Rectal smooth muscle tissue (tissue), 1 donor: ENCODE measurements at regions not wholly inside any gene's neighbourhood (a gene's known extent, or its start where the extent isn't known, plus 50 kb on each side); places are given as distances from the start of the nearest gene placed in this dataset.
A peak's percentile ranks its signal among the peaks of the same experiment; 100 is the strongest.
"Not testable (repeated sequence)": the region's sequence is repeated elsewhere in the genome, so short reads cannot be mapped to it uniquely, and the experiment has no call there.

Source experiments
- H3K27ac ChIP-seq: one replicate; pipeline ENCODE4 v1.7.0; 2013; ENCODE audit warnings: low read depth, low read length, inconsistent platforms
- H3K27me3 ChIP-seq: one replicate; pipeline ENCODE4 v1.7.0; 2013; ENCODE audit warnings: low read length; ENCODE audit not compliant: control insufficient read depth, insufficient read depth
- H3K36me3 ChIP-seq: one replicate; pipeline ENCODE4 v1.7.0; 2013; ENCODE audit warnings: low read length; ENCODE audit not compliant: control insufficient read depth, insufficient read depth
- H3K4me1 ChIP-seq: one replicate; pipeline ENCODE4 v1.7.0; 2013; ENCODE audit warnings: low read length; ENCODE audit not compliant: control insufficient read depth, insufficient read depth
- H3K4me3 ChIP-seq: one replicate; pipeline ENCODE4 v1.7.0; 2013; ENCODE audit warnings: low read length
- H3K9ac ChIP-seq: one replicate; pipeline ENCODE4 v1.7.0; 2013; ENCODE audit warnings: low read length

- Histone ChIP-seq H3K4me1 (no peaks in the 10 kb centered on the region), H3K9ac (no peak overlapping the region), H3K36me3 (no peaks in the 10 kb centered on the region), H3K27me3 (no peaks in the 10 kb centered on the region), H3K27ac (no peak overlapping the region), H3K4me3 (no peak overlapping the region)
Measured at GRCh38 chr1:96552451-96552850, 169.1 kb upstream of the PTBP2 start.

- H3K27me3 ChIP-seq = no peaks in the 10 kb centered on the region
- H3K36me3 ChIP-seq = no peaks in the 10 kb centered on the region
- H3K27ac ChIP-seq = no peak overlapping the region
- peaks cover 2% of the 10 kb centered on the region for H3K4me1 ChIP-seq
- H3K4me3 ChIP-seq = no peak overlapping the region
- no peak overlapping the region for H3K9ac ChIP-seq
Measured at GRCh38 chr1:96553811-96554210, 167.8 kb upstream of the PTBP2 start.

- H3K4me1 ChIP-seq = peaks cover 2% of the 10 kb centered on the region
- no peaks in the 10 kb centered on the region for H3K36me3 ChIP-seq
- H3K27me3 ChIP-seq = no peaks in the 10 kb centered on the region
- no peak overlapping the region for H3K9ac ChIP-seq
- H3K4me3 ChIP-seq = no peak overlapping the region
- H3K27ac ChIP-seq = no peak overlapping the region
Measured at GRCh38 chr1:96554364-96554763, 167.2 kb upstream of the PTBP2 start.

GRCh38 chr1:96557336-96557735 lies 164.2 kb upstream of the PTBP2 start:
- H3K27ac ChIP-seq = no peak overlapping the region
- no peak overlapping the region for H3K9ac ChIP-seq
- H3K27me3 ChIP-seq = no peaks in the 10 kb centered on the region
- H3K4me3 ChIP-seq = no peak overlapping the region
- no peaks in the 10 kb centered on the region for H3K36me3 ChIP-seq
- H3K4me1 ChIP-seq = peaks cover 6% of the 10 kb centered on the region

GRCh38 chr1:96558635-96559034 lies 162.9 kb upstream of the PTBP2 start:
- peaks cover 6% of the 10 kb centered on the region for H3K4me1 ChIP-seq
- H3K27ac ChIP-seq = no peak overlapping the region

DNA sequence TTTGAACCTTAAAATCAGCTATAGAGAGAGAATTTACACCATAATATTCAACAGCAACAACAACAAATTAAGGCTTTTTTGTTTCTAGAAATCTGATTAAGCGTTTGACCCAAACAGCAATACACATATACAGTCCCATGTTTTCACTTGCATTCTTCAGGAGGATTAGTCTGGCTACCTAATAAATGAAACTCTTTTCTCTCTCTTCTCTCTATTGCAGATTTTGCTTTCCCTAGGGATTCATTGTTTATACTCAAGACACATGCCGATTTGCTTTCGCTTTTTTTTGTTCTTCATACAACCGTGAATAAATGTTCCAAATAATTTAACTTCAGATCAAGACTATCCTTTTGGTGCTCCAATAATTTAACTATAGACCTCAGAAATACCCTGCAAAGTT lies 162.4 kb upstream of the PTBP2 start:
- Histone ChIP-seq H3K4me3 (no peak overlapping the region), H3K4me1 (peaks cover 6% of the 10 kb centered on the region), H3K36me3 (no peaks in the 10 kb centered on the region), H3K27me3 (no peaks in the 10 kb centered on the region), H3K27ac (no peak overlapping the region), H3K9ac (no peak overlapping the region)

More at GRCh38 chr1:96558635-96559034, 162.9 kb upstream of the PTBP2 start:
- no peak overlapping the region for H3K9ac ChIP-seq
- H3K36me3 ChIP-seq = no peaks in the 10 kb centered on the region
- no peaks in the 10 kb centered on the region for H3K27me3 ChIP-seq
- H3K4me3 ChIP-seq = no peak overlapping the region

- no peaks in the 10 kb centered on the region for H3K27me3 ChIP-seq
- peak overlapping the region; percentile 12 for H3K27ac ChIP-seq
- no peaks in the 10 kb centered on the region for H3K36me3 ChIP-seq
- H3K4me1 ChIP-seq = peaks cover 6% of the 10 kb centered on the region
- H3K4me3 ChIP-seq = no peak overlapping the region
- no peak overlapping the region for H3K9ac ChIP-seq
Measured at GRCh38 chr1:96559707-96560596, 161.6 kb upstream of the PTBP2 start.

- Histone ChIP-seq H3K4me3 (no peak overlapping the region), H3K9ac (no peak overlapping the region), H3K27me3 (no peaks in the 10 kb centered on the region), H3K4me1 (peaks cover 6% of the 10 kb centered on the region), H3K36me3 (no peaks in the 10 kb centered on the region), H3K27ac (no peak overlapping the region)
Measured at GRCh38 chr1:96562094-96562493, 159.5 kb upstream of the PTBP2 start.

DNA sequence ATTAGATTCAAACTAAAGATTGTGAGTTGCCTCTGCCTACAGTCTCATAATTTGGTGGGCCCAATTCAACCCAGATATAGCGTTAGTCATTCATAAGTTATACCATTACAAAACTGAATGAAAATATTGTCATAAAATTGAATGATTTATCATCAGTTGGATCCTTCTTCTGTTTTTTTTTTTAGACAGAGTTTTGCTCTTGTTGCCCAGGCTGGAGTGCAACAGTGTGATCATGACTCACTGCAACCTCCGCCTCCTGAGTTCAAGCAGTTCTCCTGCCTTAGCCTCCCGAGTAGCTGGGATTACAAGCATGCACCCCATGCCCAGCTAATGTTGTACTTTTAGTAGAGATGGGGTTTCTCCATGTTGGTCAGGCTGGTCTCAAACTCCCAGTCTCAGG lies 157.2 kb upstream of the PTBP2 start:
- H3K27ac ChIP-seq, H3K4me3 ChIP-seq, H3K4me1 ChIP-seq, H3K36me3 ChIP-seq, H3K9ac ChIP-seq, H3K27me3 ChIP-seq: not testable (repeated sequence)

DNA sequence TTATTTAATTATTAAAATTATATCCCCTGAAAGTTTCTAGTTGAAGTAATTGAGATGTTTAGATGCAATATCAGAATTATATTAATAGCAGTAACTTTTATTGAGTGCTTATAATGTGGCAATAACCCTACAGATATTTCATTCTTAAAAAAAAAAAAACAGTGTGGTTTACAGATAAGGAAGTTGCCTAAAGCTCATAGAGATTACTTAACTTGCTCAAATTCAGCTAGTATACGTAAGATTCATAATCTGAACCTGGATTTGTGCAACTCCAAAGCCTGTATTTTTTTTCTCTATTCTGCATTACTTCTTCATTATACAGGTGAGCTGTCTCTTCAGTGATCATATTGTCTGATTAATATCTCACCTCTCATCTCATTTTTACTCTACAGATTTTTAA lies 156.0 kb upstream of the PTBP2 start:
- H3K27ac ChIP-seq = no peak overlapping the region
- no peaks in the 10 kb centered on the region for H3K27me3 ChIP-seq
- no peak overlapping the region for H3K4me3 ChIP-seq
- H3K9ac ChIP-seq = no peak overlapping the region
- no peaks in the 10 kb centered on the region for H3K36me3 ChIP-seq
- H3K4me1 ChIP-seq = no peaks in the 10 kb centered on the region

DNA sequence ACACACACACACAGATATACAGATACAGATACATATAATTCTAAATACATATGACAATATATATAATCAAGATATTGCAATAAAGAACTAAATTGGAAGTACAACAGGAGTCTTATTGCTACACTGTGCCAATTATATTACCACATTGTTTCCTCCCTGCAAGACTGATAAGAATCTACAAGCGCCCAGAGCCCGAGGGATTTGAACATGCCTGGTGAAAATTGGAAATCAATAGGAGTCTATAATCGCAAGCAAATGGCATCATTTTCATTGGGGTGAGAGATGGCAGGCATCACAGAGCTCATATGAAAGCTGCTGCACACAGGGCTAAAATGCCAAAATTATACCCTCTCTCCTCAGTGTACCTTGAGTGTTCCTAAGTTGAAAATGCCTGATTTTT lies 152.9 kb upstream of the PTBP2 start:
- Histone ChIP-seq H3K27me3 (no peaks in the 10 kb centered on the region), H3K9ac (no peak overlapping the region), H3K4me3 (no peak overlapping the region), H3K36me3 (no peaks in the 10 kb centered on the region), H3K4me1 (no peaks in the 10 kb centered on the region), H3K27ac (no peak overlapping the region)

GRCh38 chr1:96569288-96569687 lies 152.3 kb upstream of the PTBP2 start:
- Histone ChIP-seq H3K36me3 (no peaks in the 10 kb centered on the region), H3K27me3 (no peaks in the 10 kb centered on the region), H3K9ac (no peak overlapping the region), H3K4me1 (no peaks in the 10 kb centered on the region), H3K27ac (no peak overlapping the region), H3K4me3 (no peak overlapping the region)

DNA sequence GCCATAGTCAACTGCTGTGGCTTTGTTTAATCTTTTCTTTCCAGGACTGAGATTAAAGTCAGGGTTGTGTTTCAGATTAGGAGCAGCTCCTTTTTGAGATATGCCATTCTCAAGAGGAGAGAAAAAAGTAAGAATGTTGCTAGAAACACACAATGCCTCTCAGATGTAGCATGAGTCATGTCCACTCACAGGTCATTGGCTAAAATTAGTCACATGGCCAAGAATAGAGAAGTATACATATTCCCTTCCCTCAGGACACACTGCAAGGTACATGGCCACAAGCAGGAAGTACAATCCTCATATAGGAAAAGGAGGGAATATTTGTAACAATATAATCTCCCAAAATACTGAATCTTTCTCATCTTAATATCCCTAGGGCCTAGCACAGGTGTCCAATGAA lies 141.9 kb upstream of the PTBP2 start:
- no peak overlapping the region for H3K9ac ChIP-seq

More for the DNA sequence above, 141.9 kb upstream of the PTBP2 start:
- no peaks in the 10 kb centered on the region for H3K36me3 ChIP-seq
- H3K27ac ChIP-seq = peak overlapping the region; percentile 38
- no peak overlapping the region for H3K4me3 ChIP-seq
- H3K4me1 ChIP-seq = peaks cover 8% of the 10 kb centered on the region
- H3K27me3 ChIP-seq = no peaks in the 10 kb centered on the region
